Neural cell (in vitro differentiated cells): ENCODE measurements at regions not wholly inside any gene's neighbourhood (a gene's known extent, or its start where the extent isn't known, plus 50 kb on each side); places are given as distances from the start of the nearest gene placed in this dataset.

Experiments
- CTCF ChIP-seq: fragments of 450-650 bp; IDR thresholded peaks from 2 replicates; pipeline ENCODE4 v1.5.1; 2014; ENCODE audit warnings: antibody characterized with exemption, mild to moderate bottlenecking, moderate library complexity; ENCODE audit not compliant: poor library complexity, severe bottlenecking
- EP300 ChIP-seq: fragments of 450-650 bp; conservative IDR thresholded peaks from 2 replicates; pipeline ENCODE4 v1.6.1; 2014; ENCODE audit warnings: antibody characterized with exemption, mild to moderate bottlenecking, moderate library complexity; ENCODE audit not compliant: poor library complexity, severe bottlenecking
- POLR2AphosphoS5 ChIP-seq: IDR thresholded peaks from 2 replicates; pipeline ENCODE4 v1.6.1; 2012
- RAD21 ChIP-seq: fragments of 450-650 bp; conservative IDR thresholded peaks from 2 replicates; pipeline ENCODE4 v1.6.1; 2014; ENCODE audit warnings: antibody characterized with exemption, mild to moderate bottlenecking, moderate library complexity

GRCh38 chr7:24462984-24463383 lies 110.3 kb upstream of the PALS2 start:
- TF ChIP-seq EP300, result no peak
- TF ChIP-seq CTCF, result no peak
- no peak for TF ChIP-seq RAD21
- TF ChIP-seq POLR2AphosphoS5, result no peak
